Forelimb muscle (tissue), 1 donor: ENCODE measurements at regions not wholly inside any gene's neighbourhood (a gene's known extent, or its start where the extent isn't known, plus 50 kb on each side); places are given as distances from the start of the nearest gene placed in this dataset.

Source experiments
- DNase-seq: peaks from one replicate; pipeline ENCODE4 v3.0.0-alpha.2; 2013; ENCODE audit warnings: low read depth

DNA sequence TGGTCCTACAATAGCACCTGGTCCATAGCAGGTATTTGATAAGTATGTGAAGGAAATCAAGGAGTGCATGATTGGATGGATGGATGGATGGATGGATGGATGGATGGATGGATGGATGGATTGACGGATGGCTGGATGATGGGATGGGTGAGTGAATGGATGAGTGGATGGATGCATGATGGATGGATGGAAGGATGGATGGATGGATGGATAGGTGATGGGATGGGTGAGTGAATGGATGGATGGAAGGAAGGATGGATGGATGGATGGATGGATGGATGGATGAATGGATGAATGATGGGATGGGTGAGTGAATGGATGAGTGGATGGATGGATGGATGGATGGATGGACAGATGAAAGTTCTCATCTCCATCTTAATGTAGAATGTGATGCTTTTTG lies 231.0 kb upstream of the PPP2R2D start:
- no peak for DNase-seq

DNA sequence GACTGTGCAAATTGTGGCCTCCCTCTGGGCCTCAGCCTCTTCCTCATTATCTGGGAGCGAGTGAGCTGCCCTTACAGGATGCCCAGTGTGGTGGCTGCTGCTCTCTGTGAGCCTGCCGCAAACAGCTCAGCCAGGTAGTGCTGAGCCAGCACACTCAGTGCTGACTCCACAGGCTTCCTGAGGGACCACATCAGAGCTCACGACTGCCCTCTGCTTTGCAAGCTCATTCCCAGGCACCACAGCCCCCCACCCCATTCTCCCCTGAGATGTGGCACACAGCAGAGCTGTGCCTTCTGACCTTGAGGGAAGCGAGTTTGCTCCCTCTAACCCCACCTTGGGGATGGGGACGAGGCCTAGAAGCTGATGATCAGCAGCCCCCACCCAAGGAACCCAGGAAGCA lies 230.5 kb upstream of the PPP2R2D start:
- no peak for DNase-seq

DNA sequence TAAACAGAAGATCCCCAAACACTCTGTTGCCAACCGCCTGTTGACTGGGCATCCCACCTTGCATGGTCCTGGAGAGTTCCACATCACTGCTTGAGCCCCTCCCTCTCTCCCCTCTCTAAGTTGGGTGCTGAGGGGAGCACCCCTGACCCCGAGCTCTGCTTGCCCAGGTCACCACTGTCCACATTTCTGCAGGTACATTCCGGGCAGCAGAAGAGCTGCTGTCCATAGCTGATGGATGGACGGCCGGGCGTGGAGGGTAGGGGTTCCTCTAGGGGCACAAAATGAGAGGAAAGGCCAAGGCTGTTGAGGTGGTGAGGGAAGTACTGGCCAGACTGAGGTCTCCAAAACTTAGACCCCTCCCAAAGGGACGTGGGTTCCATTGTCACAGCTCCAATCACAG lies 227.4 kb upstream of the PPP2R2D start:
- DNase-seq, result no peak

DNA sequence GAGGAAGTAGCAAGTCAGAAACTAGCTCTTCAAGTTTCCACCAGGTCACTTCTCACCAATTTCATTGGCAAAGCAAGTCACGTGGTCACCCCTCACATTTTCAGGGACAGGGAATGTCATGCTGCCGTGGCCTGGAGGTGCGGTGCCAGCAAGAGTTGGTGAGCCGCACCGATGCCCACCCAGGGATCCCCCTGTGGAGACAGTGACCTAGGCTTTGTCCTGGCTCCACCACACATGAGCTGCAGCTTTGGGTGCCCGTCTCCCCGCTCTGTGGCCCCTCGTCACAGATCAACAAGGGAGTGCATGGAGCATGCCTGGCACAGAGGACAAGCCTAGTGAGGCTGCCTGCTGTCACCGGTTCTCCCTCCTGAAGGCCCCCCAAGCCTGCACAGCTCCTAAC lies 226.7 kb upstream of the PPP2R2D start:
- no peak for DNase-seq

DNA sequence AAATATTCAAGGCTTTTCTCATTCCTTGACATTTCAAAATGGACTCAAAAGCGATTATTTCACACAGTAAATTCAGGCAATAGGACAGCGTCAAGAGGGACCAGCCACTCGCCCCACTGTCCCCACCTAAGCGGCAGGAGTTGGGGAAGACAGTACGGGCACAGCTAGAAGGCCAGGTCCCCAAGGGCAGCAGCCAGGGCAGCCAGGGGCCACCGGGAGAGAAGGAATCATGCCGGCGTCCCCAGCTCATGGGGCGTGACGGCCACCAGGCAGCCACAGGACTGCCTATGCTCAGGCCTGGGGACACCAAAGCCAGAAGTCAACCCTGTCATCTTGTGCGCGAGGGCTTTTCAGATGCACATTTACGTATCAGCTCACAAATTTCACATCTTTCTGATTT lies 225.7 kb upstream of the PPP2R2D start:
- DNase-seq, result no peak

DNA sequence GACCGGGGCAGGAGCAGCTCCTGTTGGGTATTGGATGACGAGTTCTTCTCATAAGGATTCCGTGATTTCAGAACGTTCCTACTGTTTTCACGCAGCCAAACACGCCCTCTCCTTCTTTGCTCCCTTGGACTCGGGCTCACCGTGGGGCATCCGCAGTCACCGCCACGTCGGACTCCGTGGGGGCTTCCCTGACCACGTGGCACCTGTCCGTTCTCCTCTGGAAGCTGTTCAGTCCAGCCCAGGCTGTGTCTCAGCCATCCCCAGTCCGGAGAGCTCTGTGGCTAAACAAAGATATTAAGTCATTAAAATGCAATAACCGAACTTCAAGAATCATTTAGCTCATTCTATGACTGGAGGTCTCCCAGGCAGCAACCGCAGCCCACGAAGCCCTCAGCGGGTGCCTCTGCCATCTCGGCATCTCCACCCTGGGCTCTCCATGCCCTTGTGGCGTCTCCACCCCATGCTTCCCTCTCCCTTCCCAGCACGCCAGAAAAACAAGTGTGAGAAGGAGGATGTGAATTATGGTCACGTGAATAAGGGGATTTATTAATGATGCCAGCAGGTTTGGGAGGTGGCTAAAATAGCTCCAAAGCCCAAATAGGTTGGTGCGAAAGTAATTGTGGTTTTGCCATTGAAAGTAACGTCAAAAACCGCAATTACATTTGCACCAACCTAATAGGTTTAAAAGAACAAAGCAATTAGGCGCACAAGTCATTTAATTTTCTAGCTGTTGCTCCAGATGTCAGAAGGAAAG lies 224.6 kb upstream of the PPP2R2D start:
- DNase-seq, result no peak

DNA sequence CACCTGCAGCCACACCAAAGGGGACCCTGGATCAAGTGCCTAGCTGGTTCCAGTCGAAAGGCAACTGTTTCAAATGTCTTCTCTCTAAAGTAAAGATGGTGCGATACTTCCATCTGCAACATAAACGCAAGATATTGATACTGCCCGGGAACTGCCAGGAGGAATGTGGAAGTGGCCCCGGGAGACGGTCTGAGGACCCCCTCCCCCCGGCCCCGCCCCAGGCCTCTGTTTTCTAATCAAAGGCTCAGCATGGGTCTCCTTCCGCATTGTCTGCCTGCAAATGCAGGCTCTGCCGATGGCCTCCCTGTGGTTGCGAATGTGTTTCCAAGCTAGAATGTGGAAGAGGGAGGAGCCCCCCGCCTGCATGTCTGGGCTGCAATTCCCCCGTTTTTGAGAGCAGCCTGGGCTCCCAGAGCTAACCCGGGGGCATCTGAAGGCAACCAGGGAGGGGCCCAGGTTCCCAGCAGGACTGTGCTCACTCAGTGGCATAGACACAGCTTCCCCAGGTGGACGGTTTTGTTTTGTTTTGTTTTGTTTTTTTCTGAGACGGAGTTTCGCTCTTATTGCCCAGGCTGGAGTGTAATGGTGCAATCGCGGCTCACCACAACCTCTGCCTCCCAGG lies 223.9 kb upstream of the PPP2R2D start:
- DNase-seq, result no peak

DNA sequence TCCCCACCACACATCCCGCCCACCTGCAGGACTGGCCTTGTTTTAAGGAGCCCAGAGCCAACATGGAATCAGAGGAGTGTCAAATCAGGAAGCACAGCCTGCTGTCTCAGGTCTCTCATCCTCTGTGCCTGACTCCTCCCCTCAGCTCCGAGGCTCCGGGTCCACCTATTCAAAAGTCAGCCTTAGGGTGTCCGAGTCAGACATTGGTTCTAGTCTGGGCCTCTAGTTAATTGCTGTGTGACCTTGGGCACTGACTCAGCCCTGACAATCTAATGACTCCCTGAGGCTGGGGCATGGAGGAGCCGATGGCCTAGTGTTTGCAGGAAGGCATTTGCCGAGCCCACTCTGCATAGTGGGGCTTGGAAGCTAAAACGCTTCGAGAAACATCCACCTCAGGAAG lies 223.1 kb upstream of the PPP2R2D start:
- DNase-seq, result no peak

DNA sequence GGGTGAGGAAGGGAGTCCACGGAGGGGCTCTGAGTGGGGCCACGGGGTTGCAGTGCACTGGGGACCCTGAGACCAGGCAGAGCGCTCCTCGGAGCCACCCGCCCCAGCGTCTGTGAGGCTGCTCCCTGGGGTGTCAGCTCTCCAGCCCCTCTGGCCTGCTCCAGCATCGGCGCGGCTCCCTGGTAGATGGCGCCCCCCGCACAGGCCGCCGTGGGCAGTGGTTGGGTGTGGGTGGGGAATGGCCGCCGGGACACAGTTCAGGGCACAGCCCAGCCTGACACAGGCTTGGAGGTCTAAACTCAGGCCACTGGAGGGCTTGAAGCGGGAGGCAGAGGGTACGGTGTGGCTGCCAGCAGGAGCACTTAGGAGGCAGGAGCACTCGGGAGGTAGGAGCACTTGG lies 222.6 kb upstream of the PPP2R2D start:
- DNase-seq, result no peak

DNA sequence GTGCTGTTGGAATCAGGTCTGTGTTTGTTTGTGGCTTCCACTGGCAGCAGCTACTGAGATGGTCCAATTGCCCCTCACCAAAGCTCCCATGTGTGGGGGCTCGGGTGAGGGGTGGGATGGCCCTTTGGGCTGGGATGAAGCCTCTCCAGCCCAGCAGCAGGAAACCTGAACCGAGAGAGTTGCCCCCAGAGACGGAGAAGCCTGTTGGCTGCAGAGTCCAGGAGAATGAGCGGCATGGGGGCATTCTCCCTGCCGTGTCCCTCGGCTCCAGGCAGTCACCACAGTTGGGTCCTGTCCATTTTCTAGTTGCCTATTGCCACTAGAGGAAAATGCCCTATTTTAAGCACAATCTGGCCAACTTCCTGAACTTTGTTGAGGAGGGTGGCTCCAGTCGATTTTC lies 222.2 kb upstream of the PPP2R2D start:
- no peak for DNase-seq

DNA sequence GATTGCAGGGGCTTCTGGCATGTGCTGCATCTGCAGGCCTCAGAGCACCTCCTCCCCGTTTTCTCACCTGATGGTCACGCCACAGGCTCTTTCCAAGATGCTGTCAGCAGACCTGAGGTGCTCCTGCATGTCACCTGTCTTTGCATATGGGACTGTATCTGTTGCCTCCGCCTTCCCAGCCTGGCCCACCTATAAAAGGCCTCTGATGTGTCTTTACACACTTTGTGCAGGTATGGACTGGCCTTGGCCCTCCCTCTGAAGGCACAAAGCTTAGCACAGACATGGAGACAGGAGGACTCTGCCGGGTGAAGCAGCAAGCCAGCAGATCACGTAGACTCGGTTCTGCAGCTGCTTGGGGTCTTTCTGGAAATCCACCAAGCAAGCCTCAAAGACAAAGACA lies 220.9 kb upstream of the PPP2R2D start:
- no peak for DNase-seq

DNA sequence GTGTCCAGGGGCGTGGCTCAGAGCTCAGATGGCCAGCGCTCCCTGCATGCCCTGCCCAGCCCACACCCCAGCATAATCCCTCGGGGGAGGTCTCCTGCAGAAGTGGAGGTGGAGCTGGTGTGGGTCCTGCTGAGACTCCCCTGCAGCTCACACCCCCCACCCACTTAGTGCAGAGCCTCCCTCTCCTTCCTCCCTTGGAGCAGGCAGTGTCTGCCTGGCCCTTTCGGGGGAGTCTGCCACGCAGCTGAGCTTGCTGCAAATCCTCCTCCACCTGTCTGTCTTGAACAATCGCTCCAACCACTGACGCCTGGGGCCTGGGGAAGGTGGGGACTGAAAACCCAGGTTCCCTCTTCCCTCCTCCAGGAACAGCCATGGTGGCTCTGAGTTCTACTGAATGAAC lies 219.7 kb upstream of the PPP2R2D start:
- DNase-seq, result no peak

DNA sequence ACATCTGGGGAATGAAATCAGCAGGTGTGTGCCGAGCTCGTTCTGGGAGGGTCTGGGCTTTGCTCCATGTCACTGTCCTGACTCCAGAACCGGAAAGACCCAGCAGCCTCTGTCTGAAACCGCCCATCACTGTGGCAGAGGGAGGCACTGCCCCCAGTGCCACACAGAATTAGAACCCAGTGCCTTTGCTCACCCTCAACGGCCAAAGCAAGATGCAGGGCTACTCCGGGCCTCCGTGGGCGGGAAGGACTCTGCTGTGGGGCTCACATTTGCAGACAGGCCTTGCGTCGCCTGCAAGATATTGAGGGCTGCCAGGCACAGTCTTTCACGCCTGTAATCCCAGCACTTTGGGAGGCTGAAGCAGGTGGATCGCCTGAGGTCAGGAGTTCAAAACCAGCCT lies 219.2 kb upstream of the PPP2R2D start:
- DNase-seq, result no peak

DNA sequence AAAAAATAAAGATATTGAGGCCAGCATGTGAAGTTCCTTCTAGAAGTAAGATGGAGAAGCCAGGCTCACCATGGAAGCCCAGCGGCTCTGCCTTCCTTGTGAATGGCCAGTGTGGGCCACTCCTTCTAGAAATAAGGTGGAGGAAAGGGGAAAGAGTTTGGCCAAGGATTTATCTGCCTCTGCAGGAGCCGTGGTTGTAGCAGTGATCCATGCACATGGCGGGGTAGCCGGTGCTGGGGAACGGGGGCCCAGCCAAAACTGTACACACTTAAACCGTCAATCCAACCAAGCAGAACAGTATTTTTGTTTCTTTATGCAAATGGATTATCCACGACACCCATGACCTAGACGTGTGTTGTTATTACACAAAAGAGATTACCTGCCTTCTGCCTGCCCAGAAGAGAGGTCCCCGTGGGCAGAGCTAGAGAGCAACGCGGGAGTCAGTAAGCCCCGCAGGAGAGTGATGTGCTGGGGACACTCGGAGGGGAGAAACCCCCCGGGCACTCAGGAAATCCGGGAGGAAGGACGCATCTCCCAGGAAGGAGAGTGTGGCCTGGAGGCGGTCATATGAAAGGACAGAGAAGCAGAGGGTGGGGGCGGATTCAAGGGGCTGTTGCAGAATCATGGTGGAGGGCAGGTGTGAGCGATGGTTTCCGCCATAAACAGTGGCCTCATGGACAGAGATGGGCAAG lies 218.4 kb upstream of the PPP2R2D start:
- no peak for DNase-seq

DNA sequence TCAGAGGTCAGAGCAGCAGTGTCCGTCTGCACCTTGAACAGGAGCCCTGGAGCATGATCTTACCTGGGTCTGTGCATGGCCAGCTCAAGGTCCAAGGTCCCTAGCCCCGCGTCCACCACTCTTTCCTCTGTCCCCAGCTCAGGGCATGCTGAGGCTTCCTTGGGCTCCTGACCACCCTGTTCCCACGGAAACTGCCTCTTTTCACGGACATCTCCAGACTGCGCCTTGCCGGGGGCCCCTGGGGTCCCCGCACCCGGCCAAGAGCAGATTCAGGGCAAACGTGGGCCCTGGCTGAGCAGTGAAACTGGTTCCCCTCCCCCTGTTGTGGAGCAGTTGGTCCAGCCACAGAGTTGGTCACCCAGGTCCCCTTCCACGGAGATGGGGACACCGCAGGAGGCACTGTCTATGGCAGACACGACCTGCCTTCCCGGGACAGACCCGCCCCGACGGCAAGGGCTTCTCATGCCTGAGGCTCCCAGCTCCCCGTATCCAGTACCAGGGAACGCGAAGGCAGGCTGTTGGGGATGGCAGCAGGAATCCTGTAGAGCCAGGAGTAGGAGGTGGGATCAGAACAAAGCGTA lies 217.4 kb upstream of the PPP2R2D start:
- no peak for DNase-seq

DNA sequence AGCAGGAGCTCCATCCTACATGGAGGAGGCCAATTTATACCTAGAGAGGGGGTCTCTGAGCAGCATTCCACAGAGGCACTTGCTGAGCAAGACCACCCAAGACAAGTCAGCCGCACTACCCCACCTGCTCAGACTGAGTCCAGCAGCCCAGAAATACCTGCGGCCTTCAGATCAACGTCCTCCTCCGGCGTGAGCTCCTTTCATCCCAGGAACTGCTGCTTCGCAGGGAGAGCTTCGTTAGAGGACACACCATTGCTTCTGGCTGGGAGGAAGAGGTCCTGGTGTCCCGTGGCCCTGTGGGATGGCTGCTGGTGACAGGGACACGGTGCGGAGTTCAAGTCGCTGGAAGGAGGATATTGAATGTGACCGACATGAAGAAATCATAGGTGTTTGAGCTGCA lies 216.9 kb upstream of the PPP2R2D start:
- DNase-seq, result no peak

DNA sequence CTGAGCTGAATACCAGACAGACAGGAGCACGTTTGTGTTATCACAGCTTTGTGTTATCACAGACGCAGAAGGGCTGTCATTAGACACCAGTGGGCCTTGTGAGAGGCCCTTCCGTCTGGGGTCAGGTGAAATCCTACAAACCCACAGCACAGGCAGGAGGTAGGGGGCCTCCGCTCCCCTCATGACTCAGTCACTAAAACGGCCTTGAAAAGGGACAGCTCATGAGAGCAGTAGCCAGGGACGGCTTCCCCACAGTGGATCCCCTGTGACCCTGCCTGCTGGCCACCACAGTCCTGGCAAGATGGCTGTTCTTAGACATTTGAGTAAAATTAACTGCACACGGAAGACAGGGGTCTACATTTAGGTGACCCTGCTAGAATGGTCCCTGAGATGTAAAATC lies 215.8 kb upstream of the PPP2R2D start:
- no peak for DNase-seq

DNA sequence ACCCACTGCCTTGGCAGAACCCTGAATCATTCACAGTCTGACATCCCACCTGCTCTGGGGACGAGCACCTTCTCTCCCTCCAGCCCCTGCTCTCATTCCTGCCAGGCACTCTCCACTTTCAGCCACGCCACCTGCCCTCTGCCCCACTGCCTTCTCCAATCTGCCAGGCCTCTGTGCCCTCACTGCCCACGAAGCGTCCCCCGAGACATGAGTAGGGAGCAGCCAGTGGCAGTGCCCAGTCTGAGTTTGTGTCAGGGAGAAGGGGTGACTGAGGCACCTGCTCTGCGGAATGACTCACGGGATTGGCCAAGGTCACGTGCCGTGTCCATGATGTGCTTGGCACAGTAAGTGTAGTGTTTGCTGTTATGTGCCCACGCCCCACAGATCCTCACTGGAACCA lies 215.2 kb upstream of the PPP2R2D start:
- no peak for DNase-seq

DNA sequence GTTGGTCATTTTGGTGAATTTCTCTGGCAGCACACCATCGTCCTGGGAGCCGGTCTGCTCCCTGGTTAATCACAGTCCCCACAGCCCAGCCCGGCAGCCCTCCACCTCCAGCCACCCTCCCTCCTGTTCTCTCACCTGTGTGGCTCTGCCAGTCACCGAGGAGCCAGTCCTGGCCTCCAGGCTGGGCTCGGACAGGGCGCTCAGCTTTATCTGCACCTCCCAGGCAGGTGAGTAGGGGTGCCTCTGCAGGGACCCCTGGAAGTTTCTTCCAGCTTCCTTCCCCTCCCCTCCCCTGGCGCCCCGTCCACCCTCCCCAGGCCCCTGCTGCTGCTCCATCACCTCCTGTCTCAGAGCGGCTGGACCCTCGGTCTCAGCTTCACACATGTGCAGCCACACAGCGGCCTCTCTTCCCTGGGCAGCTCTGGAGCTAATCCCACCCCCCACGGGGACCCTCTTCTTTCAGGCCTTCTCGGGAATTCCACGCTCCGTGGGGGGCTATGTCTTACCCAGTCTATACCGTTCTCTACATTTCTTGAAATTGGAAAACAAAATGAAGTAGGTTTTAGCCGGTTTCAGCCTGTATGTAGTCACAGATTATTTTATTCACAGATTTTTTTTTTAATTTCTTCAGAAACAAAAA lies 213.9 kb upstream of the PPP2R2D start:
- DNase-seq, result no peak

DNA sequence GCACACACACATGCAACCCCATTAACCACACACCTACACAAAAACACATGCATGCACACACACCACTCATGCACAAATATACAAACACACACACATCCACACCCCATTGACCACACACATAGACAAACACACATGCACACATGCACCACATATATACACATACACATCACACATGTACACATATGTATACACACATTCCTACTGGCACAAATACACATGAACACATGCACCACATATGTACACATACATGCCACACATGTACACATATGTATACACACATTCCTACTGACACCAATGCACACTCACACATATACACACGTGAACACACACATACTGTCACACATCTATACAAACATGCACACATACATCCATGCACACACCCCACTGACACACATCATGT lies 212.5 kb upstream of the PPP2R2D start:
- DNase-seq, result no peak

DNA sequence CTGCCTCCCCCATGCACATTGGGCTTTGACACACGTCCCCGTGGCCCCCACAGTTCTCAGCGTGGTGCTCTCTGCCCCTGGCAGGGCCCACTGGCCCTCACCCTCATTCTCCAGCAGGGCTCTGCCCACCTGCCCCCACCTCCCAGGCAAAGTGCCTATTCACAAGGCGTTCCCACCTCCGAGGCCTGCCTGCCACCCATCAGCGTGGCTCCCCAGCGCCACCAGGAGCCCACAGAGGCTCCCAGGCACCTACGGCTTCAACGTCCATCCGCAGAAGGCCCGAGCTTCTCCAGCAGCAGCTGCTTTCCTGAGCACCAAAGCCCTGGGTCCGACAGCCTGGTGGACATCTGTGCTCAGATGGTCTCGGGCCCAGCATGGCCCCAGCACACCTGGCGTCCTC lies 211.8 kb upstream of the PPP2R2D start:
- no peak for DNase-seq

DNA sequence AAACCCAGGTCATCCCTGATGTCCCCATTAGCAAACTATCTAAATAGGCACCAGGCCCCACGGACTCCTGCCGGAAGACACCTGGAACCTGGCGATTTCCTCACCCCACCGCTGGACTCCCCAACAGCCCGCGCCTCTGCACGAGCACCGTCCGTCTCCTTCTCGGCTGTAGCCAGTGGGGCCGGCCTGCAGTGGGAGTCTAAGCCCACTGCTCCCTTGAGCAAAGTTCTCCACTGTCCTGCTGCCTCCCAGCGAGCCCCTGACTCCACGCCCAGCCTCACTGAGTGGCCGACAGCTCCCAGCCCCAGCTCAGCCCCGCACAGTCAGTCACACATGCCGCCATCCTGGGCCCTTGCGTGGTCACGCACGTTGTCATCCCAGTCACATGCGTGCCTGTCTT lies 211.3 kb upstream of the PPP2R2D start:
- no peak for DNase-seq
